ENCODE measurements at regions not wholly inside any gene's neighbourhood (a gene's known extent, or its start where the extent isn't known, plus 50 kb on each side); places are given as distances from the start of the nearest gene placed in this dataset.
"Not testable (repeated sequence)": the region's sequence is repeated elsewhere in the genome, so short reads cannot be mapped to it uniquely, and the experiment has no call there.

- ATAC-seq = no peak
- no peak for DNase-seq
- Histone ChIP-seq H3K36me3 (no peaks in the 10 kb centered on the region), H3K4me3 (no peak overlapping the region), H3K27me3 (no peaks in the 10 kb centered on the region), H3K9me3 (no peaks in the 10 kb centered on the region), H3K4me1 (no peaks in the 10 kb centered on the region), H3K27ac (no peak overlapping the region)
- intact Hi-C loops (cut with DNase I) = no loop called here
- TF ChIP-seq CTCF (IDR thresholded peaks at IDR 0.05) = no peak
Measured at GRCh38 chr2:221741496-221742211, 169.6 kb upstream of the EPHA4 start.

DNA sequence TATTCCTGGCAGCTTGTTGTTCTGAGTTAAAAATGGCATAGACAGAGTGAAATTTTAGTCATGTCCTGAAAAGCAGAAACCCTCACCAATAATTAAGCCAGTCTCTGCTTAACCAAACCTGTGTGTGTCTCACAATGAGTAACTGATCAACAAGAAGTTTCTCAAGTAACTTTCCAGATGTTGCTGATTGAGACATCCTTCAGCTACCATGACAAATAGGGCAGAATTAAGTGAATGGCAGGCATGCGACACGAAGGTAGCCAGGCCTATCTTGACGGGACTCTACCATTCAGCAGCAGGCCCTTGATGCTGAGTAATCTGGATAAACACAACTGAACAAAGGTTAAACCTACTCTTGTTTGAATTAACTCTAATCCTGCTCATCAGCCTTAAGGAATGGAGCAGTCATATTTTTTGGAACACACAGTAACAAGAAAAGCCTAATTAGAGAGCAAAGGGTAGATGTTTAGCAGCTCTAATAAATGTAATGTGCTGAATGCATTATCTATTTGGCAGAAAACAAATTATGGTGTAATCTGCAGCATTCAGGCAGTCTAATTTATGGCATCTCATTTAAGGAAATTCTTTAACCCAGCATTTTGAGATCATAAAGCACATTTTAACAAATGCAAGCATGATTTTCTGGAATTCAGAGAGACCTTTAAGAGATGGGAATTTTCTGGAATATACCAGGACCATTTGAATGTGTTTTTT, 159.5 kb upstream of the EPHA4 start:
- H3K4me1 ChIP-seq = no peaks in the 10 kb centered on the region
- H3K9me3 ChIP-seq = no peaks in the 10 kb centered on the region
- DNase-seq (no peak), ATAC-seq (no peak)
- no peak for TF ChIP-seq CTCF (IDR thresholded peaks at IDR 0.05)
- no peak overlapping the region for H3K27ac ChIP-seq
- intact Hi-C loops (cut with DNase I) = no loop called here
- H3K4me3 ChIP-seq = no peak overlapping the region
- no peaks in the 10 kb centered on the region for H3K36me3 ChIP-seq
- H3K27me3 ChIP-seq = no peaks in the 10 kb centered on the region

DNA sequence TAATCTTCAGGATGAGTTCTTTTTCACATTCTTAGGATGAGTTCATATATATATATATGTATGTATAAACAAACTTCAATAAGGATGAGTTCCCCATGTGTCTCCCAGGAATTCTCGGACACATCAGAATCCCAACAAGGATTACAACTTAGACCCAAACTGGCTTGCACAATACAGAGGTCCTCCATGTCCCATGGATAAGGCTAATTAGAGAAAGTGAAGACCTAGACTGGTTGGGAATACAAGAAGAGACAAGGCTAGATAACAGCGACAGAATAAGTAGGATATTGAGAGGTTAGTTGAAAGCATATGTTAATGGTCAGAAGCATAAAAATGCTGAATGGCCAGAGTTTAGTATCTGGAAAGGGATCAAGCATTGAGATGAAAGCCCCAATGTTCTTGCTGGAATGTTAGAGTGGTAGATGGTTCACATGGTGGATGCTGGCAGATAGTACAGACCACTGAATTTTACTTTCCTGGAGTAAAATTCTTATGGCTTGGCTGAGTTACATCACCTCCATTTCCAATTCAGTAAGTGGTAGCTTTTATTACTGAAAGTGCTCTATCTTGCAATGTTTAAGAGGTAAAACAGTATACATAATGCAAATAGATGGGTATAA, 154.9 kb upstream of the EPHA4 start:
- ATAC-seq = no peak
- H3K4me1 ChIP-seq = no peaks in the 10 kb centered on the region
- TF ChIP-seq CTCF (IDR thresholded peaks at IDR 0.05) = no peak

DNA sequence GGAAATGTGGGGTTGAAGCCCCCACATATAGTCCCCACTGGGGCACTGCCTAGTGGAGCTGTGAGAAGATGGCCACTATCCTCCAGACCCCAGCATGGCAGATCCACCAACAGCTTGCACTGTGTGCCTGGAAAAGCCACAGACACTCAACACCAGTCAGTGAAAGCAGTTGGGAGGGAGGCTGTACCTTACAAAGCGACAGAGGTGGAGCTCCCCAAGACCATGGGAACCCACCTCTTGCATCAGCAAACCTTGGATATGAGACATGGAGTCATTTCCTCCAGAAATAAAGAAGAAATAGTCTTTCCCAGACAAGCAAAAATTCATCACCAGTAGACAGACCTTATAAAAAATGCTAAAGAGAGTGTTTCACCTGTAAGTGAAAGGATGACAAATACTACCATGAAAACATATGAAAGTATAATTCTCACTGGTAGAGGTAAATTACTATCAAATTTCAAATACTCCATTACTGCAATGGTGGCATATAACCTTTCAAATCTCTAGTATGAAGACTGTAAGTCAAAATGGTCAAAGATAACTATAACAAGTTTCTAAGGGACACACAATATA, 152.6 kb upstream of the EPHA4 start:
- no peak for DNase-seq
- no peaks in the 10 kb centered on the region for H3K4me1 ChIP-seq
- H3K36me3 ChIP-seq = no peaks in the 10 kb centered on the region
- H3K9me3 ChIP-seq = no peaks in the 10 kb centered on the region
- no peak overlapping the region for H3K4me3 ChIP-seq
- no peak for TF ChIP-seq CTCF (IDR thresholded peaks at IDR 0.05)
- ATAC-seq = no peak
- no peaks in the 10 kb centered on the region for H3K27me3 ChIP-seq
- H3K27ac ChIP-seq = no peak overlapping the region
- intact Hi-C loops (cut with DNase I) = no loop called here

More for the DNA sequence above, 154.9 kb upstream of the EPHA4 start:
- Histone ChIP-seq H3K27ac (no peak overlapping the region), H3K36me3 (no peaks in the 10 kb centered on the region), H3K9me3 (no peaks in the 10 kb centered on the region), H3K27me3 (no peaks in the 10 kb centered on the region), H3K4me3 (no peak overlapping the region)
- no peak for DNase-seq
- intact Hi-C loops (cut with DNase I) = no loop called here

DNA sequence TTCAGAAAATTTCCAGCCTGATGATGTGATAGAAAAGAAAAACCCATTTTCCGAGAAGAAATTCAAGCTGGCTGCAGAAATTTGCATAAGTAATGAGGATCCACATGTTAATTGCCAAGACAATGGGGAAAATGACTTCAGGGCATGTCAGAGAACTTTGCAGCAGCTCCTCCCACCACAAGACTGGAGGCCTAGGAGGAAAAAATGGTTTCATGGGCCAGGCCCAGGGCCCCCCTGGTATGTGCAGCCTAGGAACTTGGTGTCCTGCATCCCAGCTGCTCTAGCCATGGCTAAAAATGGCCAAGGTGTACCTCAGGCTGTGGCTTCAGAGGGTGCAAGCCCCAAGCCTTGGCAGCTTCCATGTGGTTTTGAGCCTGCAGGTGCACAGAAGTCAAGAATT, 152.0 kb upstream of the EPHA4 start:
- H3K4me3 ChIP-seq; ATAC-seq; H3K9me3 ChIP-seq; DNase-seq; intact Hi-C loops (cut with DNase I); H3K27me3 ChIP-seq; H3K36me3 ChIP-seq; H3K27ac ChIP-seq; H3K4me1 ChIP-seq: not testable (repeated sequence)

All from upper lobe of right lung (tissue), 1 donor.